ENCODE measurements at regions not wholly inside any gene's neighbourhood (a gene's known extent, or its start where the extent isn't known, plus 50 kb on each side); places are given as distances from the start of the nearest gene placed in this dataset.

- TF ChIP-seq SP1 (IDR thresholded peaks at IDR 0.05; ENCODE audit: low read depth): no peak
- TF ChIP-seq SRF (IDR thresholded peaks at IDR 0.05; ENCODE audit: low read depth): no peak
- TF ChIP-seq ELF1 (IDR thresholded peaks at IDR 0.05; ENCODE audit: borderline replicate concordance, low read depth): no peak
- TF ChIP-seq CBX3 (IDR thresholded peaks at IDR 0.05; ENCODE audit: low read depth): no peak
- TF ChIP-seq EZH2 (IDR thresholded peaks at IDR 0.05): no peak
- TF ChIP-seq, protein P1, sequence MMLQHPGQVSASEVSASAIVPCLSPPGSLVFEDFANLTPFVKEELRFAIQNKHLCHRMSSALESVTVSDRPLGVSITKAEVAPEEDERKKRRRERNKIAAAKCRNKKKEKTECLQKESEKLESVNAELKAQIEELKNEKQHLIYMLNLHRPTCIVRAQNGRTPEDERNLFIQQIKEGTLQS (IDR thresholded peaks at IDR 0.05): no peak
- no peak for TF ChIP-seq CTCF (IDR thresholded peaks at IDR 0.05 in 2 of 3, conservative IDR thresholded peaks at IDR 0.05 in 1 of 3; ENCODE audit: borderline replicate concordance in 1 of 3, insufficient read depth in 1 of 3, low read depth in 2 of 3, low read length in 2 of 3)
- no peak for TF ChIP-seq EGR1 (IDR thresholded peaks at IDR 0.05; ENCODE audit: low read depth)
- no peak for TF ChIP-seq CEBPB (IDR thresholded peaks at IDR 0.05; ENCODE audit: low read depth)
- TF ChIP-seq, protein P2, sequence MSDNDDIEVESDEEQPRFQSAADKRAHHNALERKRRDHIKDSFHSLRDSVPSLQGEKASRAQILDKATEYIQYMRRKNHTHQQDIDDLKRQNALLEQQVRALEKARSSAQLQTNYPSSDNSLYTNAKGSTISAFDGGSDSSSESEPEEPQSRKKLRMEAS (IDR thresholded peaks at IDR 0.05): no peak
- TF ChIP-seq POLR2AphosphoS5 (IDR thresholded peaks at IDR 0.05; ENCODE audit: low read depth, low read length): no peak
- TF ChIP-seq, protein P3, sequence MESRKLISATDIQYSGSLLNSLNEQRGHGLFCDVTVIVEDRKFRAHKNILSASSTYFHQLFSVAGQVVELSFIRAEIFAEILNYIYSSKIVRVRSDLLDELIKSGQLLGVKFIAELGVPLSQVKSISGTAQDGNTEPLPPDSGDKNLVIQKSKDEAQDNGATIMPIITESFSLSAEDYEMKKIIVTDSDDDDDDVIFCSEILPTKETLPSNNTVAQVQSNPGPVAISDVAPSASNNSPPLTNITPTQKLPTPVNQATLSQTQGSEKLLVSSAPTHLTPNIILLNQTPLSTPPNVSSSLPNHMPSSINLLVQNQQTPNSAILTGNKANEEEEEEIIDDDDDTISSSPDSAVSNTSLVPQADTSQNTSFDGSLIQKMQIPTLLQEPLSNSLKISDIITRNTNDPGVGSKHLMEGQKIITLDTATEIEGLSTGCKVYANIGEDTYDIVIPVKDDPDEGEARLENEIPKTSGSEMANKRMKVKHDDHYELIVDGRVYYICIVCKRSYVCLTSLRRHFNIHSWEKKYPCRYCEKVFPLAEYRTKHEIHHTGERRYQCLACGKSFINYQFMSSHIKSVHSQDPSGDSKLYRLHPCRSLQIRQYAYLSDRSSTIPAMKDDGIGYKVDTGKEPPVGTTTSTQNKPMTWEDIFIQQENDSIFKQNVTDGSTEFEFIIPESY (IDR thresholded peaks at IDR 0.05; ENCODE audit: extremely low read depth, insufficient replicate concordance, low read length): no peak
- TF ChIP-seq, protein P4, sequence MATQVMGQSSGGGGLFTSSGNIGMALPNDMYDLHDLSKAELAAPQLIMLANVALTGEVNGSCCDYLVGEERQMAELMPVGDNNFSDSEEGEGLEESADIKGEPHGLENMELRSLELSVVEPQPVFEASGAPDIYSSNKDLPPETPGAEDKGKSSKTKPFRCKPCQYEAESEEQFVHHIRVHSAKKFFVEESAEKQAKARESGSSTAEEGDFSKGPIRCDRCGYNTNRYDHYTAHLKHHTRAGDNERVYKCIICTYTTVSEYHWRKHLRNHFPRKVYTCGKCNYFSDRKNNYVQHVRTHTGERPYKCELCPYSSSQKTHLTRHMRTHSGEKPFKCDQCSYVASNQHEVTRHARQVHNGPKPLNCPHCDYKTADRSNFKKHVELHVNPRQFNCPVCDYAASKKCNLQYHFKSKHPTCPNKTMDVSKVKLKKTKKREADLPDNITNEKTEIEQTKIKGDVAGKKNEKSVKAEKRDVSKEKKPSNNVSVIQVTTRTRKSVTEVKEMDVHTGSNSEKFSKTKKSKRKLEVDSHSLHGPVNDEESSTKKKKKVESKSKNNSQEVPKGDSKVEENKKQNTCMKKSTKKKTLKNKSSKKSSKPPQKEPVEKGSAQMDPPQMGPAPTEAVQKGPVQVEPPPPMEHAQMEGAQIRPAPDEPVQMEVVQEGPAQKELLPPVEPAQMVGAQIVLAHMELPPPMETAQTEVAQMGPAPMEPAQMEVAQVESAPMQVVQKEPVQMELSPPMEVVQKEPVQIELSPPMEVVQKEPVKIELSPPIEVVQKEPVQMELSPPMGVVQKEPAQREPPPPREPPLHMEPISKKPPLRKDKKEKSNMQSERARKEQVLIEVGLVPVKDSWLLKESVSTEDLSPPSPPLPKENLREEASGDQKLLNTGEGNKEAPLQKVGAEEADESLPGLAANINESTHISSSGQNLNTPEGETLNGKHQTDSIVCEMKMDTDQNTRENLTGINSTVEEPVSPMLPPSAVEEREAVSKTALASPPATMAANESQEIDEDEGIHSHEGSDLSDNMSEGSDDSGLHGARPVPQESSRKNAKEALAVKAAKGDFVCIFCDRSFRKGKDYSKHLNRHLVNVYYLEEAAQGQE (IDR thresholded peaks at IDR 0.05; ENCODE audit: low read depth): no peak
- TF ChIP-seq YY1 (IDR thresholded peaks at IDR 0.05; ENCODE audit: extremely low read depth, insufficient replicate concordance, low read depth, low read length): no peak
- TF ChIP-seq JUND (IDR thresholded peaks at IDR 0.05): no peak
- no peak for TF ChIP-seq ZNF274 (IDR thresholded peaks at IDR 0.05; ENCODE audit: low read depth, low read length)
- TF ChIP-seq FOSL1 (IDR thresholded peaks at IDR 0.05; ENCODE audit: low read depth): no peak
- no TSS peak for BruUV-seq (replicated peaks)
- Histone ChIP-seq H3K27ac (ENCODE audit: low read depth, low read length) (no peak overlapping the region), H4K20me1 (ENCODE audit: insufficient read depth) (no peaks in the 10 kb centered on the region), H3K4me3 (replicated peaks in 1 of 2; ENCODE audit: low read depth in 1 of 2, low read length in 2 of 2) (no peak overlapping the region), H3K4me1 (ENCODE audit: control insufficient read depth in 1 of 2, insufficient read depth in 2 of 2, low read length in 2 of 2) (no peaks in the 10 kb centered on the region), H3K4me2 (ENCODE audit: low read length) (no peak overlapping the region), H2AFZ (ENCODE audit: low read depth, low read length, poor library complexity, severe bottlenecking) (no peak overlapping the region), H3K27me3 (ENCODE audit: insufficient read depth, low read length) (no peaks in the 10 kb centered on the region), H3K9ac (ENCODE audit: low read length) (no peak overlapping the region), H3K79me2 (ENCODE audit: insufficient read depth, low read length) (no peaks in the 10 kb centered on the region), H3K9me3 (ENCODE audit: control insufficient read depth in 1 of 2, insufficient read depth in 1 of 2, low read depth in 1 of 2, low read length in 2 of 2) (peaks cover 0 to 4% of the 10 kb centered on the region in 2 experiments; a peak in 1 of 4 replicates), H3K36me3 (ENCODE audit: control insufficient read depth in 1 of 2, insufficient read depth in 2 of 2, low read length in 2 of 2) (no peaks in the 10 kb centered on the region), H3K9me2 (ENCODE audit: insufficient read depth) (no peaks in the 10 kb centered on the region)
- ATAC-seq: no peak
- CTCF ChIA-PET: no interaction called here
- POLR2A ChIA-PET: no interaction called here
- RAD21 ChIA-PET (ENCODE audit: low non-redundant PET in 1 of 2, low total read pairs in 2 of 2, uncharacterized antibody in 2 of 2, unreplicated experiment in 2 of 2): no interaction called here
- intact Hi-C loops (cut with micrococcal nuclease): no loop called here
- DNase-seq (ENCODE audit: low read depth, low spot score): no peak
These were observed 84.4 kb upstream of the FIBIN start for GRCh38 chr11:26909515-26909914.

Data from HCT116 (cell line).